ENCODE measurements at regions not wholly inside any gene's neighbourhood (a gene's known extent, or its start where the extent isn't known, plus 50 kb on each side); places are given as distances from the start of the nearest gene placed in this dataset.

- H3K9ac ChIP-seq (ENCODE audit: extremely low read depth, insufficient read length, low read length): no peak overlapping the region
- no peak overlapping the region for H4K5ac ChIP-seq (ENCODE audit: insufficient read length, low read depth, low read length)
- no peak overlapping the region for H2AFZ ChIP-seq (ENCODE audit: low read length)
- no peaks in the 10 kb centered on the region for H3K79me2 ChIP-seq (ENCODE audit: insufficient read depth, low read length)
- Mint-ChIP-seq H3K9me3 (peaks cover 12% of the 10 kb centered on the region in 2 experiments; a peak in 3 of 5 replicates), H3K27me3 (ENCODE audit: low read depth) (no peaks in the 10 kb centered on the region), H3K4me1 (no peaks in the 10 kb centered on the region), H3K36me3 (ENCODE audit: insufficient read depth in 1 of 3, low read depth in 3 of 3) (no peaks in the 10 kb centered on the region), H3K27ac (no peak overlapping the region), H3K4me3 (no peak overlapping the region)
- H2BK120ac ChIP-seq (ENCODE audit: low read depth, low read length, poor library complexity, severe bottlenecking): no peak overlapping the region
- H3K27me3 ChIP-seq (ENCODE audit: insufficient read depth, low read length): no peaks in the 10 kb centered on the region
- H3K9me3 ChIP-seq (ENCODE audit: control insufficient read depth, low read depth, low read length): no peaks in the 10 kb centered on the region
- H2BK20ac ChIP-seq (ENCODE audit: low read depth, low read length, poor library complexity, severe bottlenecking): no peak overlapping the region
- no peak overlapping the region for H4K91ac ChIP-seq (ENCODE audit: insufficient read length, low read depth, low read length)
- H3K23me2 ChIP-seq (ENCODE audit: insufficient read length, low read depth, low read length, poor library complexity, severe bottlenecking): no peaks in the 10 kb centered on the region
- H2BK5ac ChIP-seq (ENCODE audit: insufficient read length, low read length): no peak overlapping the region
- no peak for DNase-seq
- H3K4ac ChIP-seq (ENCODE audit: low read depth, low read length): no peak overlapping the region
- no peaks in the 10 kb centered on the region for H3K4me1 ChIP-seq (ENCODE audit: insufficient read depth, low read length)
- no peak overlapping the region for H2AK5ac ChIP-seq (ENCODE audit: insufficient read length, low read length)
- H3K27ac ChIP-seq (ENCODE audit: insufficient read length, low read depth, low read length): no peak overlapping the region
- H3K4me2 ChIP-seq (ENCODE audit: insufficient read depth, insufficient read length, low read length): no peak overlapping the region
- TF ChIP-seq CTCF (conservative IDR thresholded peaks at IDR 0.05): no peak
- no peak overlapping the region for H3K18ac ChIP-seq (ENCODE audit: insufficient read length, low read depth, low read length)
- H3K56ac ChIP-seq (ENCODE audit: insufficient read length, low read depth, low read length): no peak overlapping the region
- no peaks in the 10 kb centered on the region for H3K79me1 ChIP-seq (ENCODE audit: insufficient read depth, low read depth, low read length, poor library complexity, severe bottlenecking)
- H2BK12ac ChIP-seq (ENCODE audit: insufficient read length, low read depth, low read length): no peak overlapping the region
- H3T11ph ChIP-seq (ENCODE audit: low read length): no peak overlapping the region
- no peak overlapping the region for H2BK15ac ChIP-seq (ENCODE audit: low read depth, low read length)
- H3K14ac ChIP-seq (ENCODE audit: insufficient read depth, low read length): no peak overlapping the region
- H4K8ac ChIP-seq (replicated peaks; ENCODE audit: insufficient read length, low read depth, low read length): no peak overlapping the region
- H3K23ac ChIP-seq (ENCODE audit: insufficient read length, low read depth, low read length): no peak overlapping the region
- no peaks in the 10 kb centered on the region for H4K20me1 ChIP-seq (ENCODE audit: control insufficient read depth, insufficient read depth, insufficient read length)
Measured at GRCh38 chr9:3118081-3118480, 274.2 kb upstream of the PUM3 start.
